ENCODE measurements at regions not wholly inside any gene's neighbourhood (a gene's known extent, or its start where the extent isn't known, plus 50 kb on each side); places are given as distances from the start of the nearest gene placed in this dataset.

DNA sequence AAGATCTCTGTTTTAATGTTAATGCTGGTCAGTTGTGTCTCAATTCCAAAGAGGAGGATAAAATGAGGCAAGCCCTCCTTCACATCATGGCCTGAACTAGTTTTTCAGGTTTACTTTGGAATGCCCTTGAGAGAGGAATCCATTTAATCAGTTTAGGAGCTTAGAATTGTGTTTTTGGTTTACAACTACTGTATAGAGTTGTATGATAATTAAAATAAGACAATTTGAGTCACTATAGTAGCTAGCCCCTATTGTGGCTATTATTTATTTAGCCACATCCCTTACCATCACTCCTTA lies 107.8 kb upstream of the PRLR start:
- TF ChIP-seq, protein P1, sequence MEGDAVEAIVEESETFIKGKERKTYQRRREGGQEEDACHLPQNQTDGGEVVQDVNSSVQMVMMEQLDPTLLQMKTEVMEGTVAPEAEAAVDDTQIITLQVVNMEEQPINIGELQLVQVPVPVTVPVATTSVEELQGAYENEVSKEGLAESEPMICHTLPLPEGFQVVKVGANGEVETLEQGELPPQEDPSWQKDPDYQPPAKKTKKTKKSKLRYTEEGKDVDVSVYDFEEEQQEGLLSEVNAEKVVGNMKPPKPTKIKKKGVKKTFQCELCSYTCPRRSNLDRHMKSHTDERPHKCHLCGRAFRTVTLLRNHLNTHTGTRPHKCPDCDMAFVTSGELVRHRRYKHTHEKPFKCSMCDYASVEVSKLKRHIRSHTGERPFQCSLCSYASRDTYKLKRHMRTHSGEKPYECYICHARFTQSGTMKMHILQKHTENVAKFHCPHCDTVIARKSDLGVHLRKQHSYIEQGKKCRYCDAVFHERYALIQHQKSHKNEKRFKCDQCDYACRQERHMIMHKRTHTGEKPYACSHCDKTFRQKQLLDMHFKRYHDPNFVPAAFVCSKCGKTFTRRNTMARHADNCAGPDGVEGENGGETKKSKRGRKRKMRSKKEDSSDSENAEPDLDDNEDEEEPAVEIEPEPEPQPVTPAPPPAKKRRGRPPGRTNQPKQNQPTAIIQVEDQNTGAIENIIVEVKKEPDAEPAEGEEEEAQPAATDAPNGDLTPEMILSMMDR (IDR thresholded peaks at IDR 0.05) = no peak
- no peak for TF ChIP-seq POLR2A (IDR thresholded peaks at IDR 0.05)
